Left cardiac atrium (tissue), 4 donors: ENCODE measurements at regions not wholly inside any gene's neighbourhood (a gene's known extent, or its start where the extent isn't known, plus 50 kb on each side); places are given as distances from the start of the nearest gene placed in this dataset.

ENCODE experiments used
- ATAC-seq, 2 donors: fragments of 200-7000 bp; cut with Tn5 transposase; one replicate each; pipeline ENCODE4 v1.9.1; 2020; ENCODE audit warnings: mild to moderate bottlenecking in 2 of 2, moderate library complexity in 2 of 2
- DNase-seq: peaks from one replicate; pipeline ENCODE4 v3.0.0-alpha.2; 2020
- intact Hi-C, 2 donors: fragments of 100-400 bp; cut with DNase I; formaldehyde crosslinking; loops; one replicate each; pipeline versions ENCODE4 v1.14.1 to v1.15.1; 2022 to 2023
- donor health status: DM: no; HTN: yes; CAD: no.
- donor health status: DM: no; HTN: yes; CAD: no; lungs with severe emphysema.
- donor health status: DM: yes; HTN: yes; CAD: no.
- donor health status: Dilated cardiomyopathy.

DNA sequence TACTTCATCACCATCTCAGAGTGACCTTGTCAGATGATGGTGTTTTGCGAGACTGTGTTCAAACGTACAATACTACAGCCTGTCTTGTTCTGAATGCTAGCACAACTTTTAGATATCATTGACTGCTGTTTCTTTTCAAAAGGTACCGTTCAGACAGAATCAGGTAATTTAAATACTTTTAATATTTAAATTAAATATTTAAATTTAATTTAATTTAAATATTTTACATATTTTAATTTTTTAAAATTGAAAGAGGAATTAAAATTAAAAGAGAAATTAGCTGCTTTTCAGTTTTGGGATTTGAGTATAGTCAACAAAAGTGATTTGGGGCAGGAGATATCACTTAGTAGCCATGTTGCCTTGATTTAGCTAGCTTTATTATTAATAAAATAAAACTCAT, 642.1 kb upstream of the CCDC179 start:
- intact Hi-C loops = no loop called here
- DNase-seq (no peak), ATAC-seq (no peak)

DNA sequence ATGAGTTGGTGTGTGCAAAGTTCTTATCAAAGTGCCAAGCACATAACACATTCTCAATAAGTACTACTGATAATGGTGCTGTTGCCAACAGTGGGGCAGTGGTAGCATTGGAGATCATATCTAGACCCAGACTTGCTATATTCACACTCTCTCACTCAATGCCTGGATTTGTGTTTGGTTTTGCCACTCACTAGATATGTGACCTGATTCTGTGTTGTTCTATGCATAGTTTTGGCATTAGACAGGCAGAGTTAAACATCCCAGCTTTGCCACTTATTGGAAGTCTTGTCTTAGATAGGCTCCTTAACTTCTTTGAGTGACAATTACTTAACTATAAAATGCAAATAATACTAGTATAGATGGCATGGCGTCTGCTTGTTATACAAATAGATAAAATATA, 642.6 kb upstream of the CCDC179 start:
- intact Hi-C loops = no loop called here
- no peak for DNase-seq
- no peak for ATAC-seq

GRCh38 chr11:23509023-23509422, 648.7 kb upstream of the CCDC179 start:
- intact Hi-C loops = no loop called here
- DNase-seq (no peak), ATAC-seq (no peak)

GRCh38 chr11:23509821-23510220, 649.5 kb upstream of the CCDC179 start:
- ATAC-seq (no peak), DNase-seq (no peak)
- intact Hi-C loops = no loop called here

DNA sequence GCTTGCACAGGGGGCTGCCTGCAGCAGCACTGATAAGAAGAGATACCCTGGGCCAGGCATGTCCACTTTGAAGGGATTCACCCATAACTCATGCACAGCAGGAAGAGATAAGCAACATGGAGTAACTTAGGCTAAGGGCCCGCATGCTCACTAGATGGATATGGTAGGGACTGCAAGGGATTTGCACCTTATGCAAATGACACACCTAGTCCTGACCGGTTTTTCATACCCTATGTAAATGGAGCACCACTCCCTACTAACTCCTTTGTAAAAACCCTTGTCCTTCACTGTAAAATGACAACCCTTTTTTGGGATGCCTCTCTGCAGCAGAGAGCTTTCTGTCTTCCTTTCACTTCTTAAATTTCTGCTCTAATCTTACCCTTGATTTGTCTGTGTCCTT, 658.9 kb upstream of the CCDC179 start:
- DNase-seq (no peak), ATAC-seq (no peak)
- intact Hi-C loops = no loop called here

- ATAC-seq = no peak
- intact Hi-C loops = no loop called here
- DNase-seq = no peak
Observed at GRCh38 chr11:23520226-23520960, 660.1 kb upstream of the CCDC179 start.

GRCh38 chr11:23536907-23537306, 676.6 kb upstream of the CCDC179 start:
- ATAC-seq (no peak), DNase-seq (no peak)
- intact Hi-C loops = no loop called here

- intact Hi-C loops = no loop called here
Observed at GRCh38 chr11:23539556-23539955, 679.3 kb upstream of the CCDC179 start.

DNA sequence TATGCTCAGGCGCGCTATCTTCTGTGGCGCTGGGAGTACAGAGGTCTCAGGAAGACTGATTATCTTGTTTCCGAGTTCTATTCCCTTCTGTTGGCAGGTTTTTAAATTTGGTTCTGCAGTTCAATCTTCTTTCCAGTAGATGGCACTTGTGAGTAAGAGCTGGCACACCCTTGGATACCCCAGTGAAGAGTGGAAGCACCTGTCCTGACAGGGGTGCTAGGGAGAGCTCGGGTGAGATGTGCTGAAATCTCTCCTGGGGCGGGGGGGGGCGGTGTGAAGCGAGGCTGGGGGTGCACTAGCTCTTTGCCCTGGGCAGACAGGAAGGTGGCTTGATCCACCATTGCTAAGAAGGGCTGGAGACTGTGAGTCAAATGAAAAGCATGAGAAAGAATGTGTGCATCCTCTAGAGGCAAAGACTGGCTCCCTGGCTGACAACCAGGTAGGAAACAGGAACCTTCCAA, 679.9 kb upstream of the CCDC179 start:
- DNase-seq = no peak
- intact Hi-C loops = no loop called here
- ATAC-seq = peak in 1 of 2 donors; percentile 34

More at GRCh38 chr11:23539556-23539955, 679.3 kb upstream of the CCDC179 start:
- DNase-seq (no peak), ATAC-seq (no peak)

DNA sequence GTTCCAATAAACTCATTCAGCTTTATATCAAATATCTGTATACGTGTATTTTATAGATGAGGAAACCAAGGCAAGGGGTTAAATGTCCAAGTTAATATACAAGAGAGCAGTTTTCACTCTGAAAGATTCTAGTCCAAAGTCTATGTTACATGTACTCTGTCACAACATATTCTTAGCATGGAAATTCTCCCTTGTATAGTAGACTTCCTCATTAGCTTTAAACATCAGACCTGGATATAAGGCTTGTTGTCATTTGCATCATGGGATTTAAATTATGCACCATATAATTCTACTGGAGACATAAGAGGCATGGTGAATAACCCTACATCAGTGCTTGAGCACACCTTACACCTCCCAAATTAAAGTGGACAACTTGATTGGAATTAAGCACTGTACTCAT, 681.9 kb upstream of the CCDC179 start:
- DNase-seq (no peak), ATAC-seq (no peak)
- intact Hi-C loops = no loop called here

GRCh38 chr11:23542816-23543215, 682.5 kb upstream of the CCDC179 start:
- intact Hi-C loops = no loop called here
- ATAC-seq (no peak), DNase-seq (no peak)

GRCh38 chr11:23543651-23544222, 683.5 kb upstream of the CCDC179 start:
- DNase-seq (no peak), ATAC-seq (no peak)
- intact Hi-C loops = no loop called here

GRCh38 chr11:23551706-23552105, 691.4 kb upstream of the CCDC179 start:
- DNase-seq (no peak), ATAC-seq (no peak)
- intact Hi-C loops = no loop called here

DNA sequence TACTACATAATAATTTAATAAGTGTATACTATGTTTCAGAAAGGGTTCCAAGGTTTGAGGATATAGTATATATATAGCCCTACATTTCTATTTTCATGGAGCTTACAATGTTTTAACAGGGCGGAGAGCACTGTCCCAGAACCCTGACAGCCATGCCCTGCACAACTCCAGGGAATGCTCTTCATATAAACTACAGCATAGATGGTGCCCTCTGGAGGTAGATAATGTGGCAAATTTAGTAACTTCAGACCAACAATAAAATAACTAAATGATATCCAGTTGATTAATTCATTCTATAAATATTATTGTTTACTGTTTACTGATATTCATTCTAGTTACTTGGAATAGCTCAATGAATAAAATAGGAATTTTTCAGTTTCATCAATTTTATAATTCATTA, 693.7 kb upstream of the CCDC179 start:
- DNase-seq (no peak), ATAC-seq (no peak)
- intact Hi-C loops = no loop called here

GRCh38 chr11:23555085-23555484, 694.8 kb upstream of the CCDC179 start:
- ATAC-seq = no peak
- DNase-seq = no peak
- intact Hi-C loops = no loop called here

GRCh38 chr11:23556163-23556750, 696.0 kb upstream of the CCDC179 start:
- DNase-seq (no peak), ATAC-seq (no peak)
- intact Hi-C loops = no loop called here

- intact Hi-C loops = no loop called here
Observed at GRCh38 chr11:23563591-23563990, 703.3 kb upstream of the CCDC179 start.

GRCh38 chr11:23564370-23564769, 704.1 kb upstream of the CCDC179 start:
- DNase-seq (no peak), ATAC-seq (no peak)
- intact Hi-C loops = no loop called here

More at GRCh38 chr11:23563591-23563990, 703.3 kb upstream of the CCDC179 start:
- DNase-seq = no peak
- no peak for ATAC-seq

- no peak for ATAC-seq
- no peak for DNase-seq
- intact Hi-C loops = no loop called here
Observed at GRCh38 chr11:23569134-23569533, 708.9 kb upstream of the CCDC179 start.

DNA sequence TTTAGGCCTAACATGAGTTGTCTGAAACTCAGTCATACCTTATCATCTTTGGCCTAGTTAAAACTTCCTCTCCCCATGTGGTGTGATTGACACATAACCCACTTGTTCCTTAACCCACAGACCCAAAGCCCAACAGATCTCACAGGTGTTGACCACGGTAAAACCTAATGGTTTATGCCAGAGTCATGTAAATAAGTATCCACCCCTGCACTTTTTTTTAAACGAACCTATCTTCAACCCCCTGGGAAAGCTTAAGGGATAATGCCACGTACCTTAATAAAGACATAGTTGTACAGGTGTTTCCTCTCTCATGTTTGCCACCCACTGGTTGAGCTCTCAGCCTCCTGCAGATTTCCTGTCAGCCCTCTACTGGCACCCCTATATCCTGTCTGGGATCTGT, 709.3 kb upstream of the CCDC179 start:
- DNase-seq (no peak), ATAC-seq (no peak)
- intact Hi-C loops = no loop called here

DNA sequence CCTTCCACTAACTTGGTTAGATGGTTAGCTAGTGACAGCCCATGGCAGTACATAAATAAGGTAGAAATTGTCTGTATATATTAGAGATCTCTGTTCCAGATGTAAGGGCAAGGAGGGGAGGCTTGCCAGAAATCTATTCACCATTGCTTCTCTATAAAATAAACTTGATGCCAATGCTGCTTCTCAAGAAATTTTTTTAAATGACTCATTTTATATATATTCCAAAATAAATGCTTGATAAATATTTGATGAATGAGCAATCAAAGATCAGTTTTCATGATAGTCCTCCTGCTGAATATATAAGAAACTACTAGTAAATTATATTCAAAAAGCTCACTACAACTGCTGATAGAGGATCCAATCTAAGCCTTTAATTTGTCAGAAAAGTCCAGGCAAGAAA, 710.6 kb upstream of the CCDC179 start:
- DNase-seq (no peak), ATAC-seq (no peak)
- intact Hi-C loops = no loop called here
